Stimulated activated CD8-positive, alpha-beta memory T cell treated with anti-CD3 and anti-CD28 coated beads, Interleukin-15, amount 100 ng/mL, for 24 hours (primary cell): ENCODE measurements at regions not wholly inside any gene's neighbourhood (a gene's known extent, or its start where the extent isn't known, plus 50 kb on each side); places are given as distances from the start of the nearest gene placed in this dataset.

Source experiments
- DNase-seq: peaks from one replicate; pipeline ENCODE4 v3.0.0-alpha.2; 2020; ENCODE audit warnings: low read depth

DNA sequence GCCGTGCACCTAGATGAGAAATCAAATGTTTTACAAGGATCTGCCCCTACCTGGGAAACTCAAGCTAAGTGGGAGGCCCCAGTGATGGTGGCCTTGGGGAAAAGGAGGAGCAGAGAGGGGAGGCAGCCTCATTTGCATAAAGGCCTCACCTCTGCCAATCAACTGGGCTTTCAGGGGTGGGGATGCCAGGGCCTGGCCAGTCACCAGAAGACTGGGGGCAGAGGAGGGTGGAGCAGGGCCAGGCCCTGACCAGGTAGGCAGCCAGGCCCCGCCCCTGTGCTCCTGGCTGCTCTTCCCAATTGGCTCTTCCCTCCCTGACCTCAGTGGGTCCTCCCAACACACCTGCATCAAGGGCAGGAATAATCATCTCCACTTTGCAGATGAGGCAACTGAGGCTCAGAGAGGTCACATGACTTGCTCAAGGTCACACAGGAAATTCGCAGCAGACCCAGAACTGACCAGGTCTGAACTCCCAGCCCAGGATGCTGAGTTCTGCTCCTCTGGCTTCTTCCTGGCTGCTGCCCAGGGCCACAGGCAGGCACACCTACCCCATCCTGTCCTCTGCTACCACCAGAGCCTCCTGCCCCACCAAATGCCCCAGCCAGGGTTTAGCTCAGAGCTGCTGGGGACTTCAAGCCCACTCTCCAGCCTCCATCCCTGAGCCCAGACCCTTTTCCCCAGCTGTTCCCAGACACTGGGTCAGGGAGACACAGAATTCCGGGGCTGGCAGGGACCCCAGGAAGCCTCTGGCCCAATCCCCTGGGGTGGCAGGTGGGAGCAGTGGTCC is 677.9 kb downstream of the MATN1 start:
- no peak for DNase-seq

DNA sequence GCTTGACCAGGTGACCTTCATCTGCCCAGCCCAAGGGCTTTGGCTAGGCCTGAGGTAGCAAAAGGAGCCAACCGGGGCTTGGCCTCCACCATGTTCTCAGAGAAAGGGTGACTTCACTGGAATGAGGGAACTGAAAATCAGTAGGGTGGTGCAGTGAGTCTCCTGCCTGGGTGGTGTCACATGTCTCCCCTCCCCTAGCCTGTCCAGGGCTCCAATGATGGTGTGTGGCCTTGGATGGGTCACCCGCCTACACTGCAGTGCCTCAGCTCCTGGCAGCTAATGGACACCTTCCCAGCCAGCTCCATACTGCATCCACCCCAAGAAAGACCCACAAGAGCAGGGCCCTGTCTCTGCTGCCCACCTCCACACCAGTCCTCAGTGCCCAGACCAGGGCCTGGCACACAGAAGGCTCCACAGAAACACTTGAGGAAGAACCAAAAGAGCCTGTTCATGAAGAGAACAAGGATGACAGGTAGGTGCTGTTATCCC is 678.7 kb downstream of the MATN1 start:
- DNase-seq, result no peak

DNA sequence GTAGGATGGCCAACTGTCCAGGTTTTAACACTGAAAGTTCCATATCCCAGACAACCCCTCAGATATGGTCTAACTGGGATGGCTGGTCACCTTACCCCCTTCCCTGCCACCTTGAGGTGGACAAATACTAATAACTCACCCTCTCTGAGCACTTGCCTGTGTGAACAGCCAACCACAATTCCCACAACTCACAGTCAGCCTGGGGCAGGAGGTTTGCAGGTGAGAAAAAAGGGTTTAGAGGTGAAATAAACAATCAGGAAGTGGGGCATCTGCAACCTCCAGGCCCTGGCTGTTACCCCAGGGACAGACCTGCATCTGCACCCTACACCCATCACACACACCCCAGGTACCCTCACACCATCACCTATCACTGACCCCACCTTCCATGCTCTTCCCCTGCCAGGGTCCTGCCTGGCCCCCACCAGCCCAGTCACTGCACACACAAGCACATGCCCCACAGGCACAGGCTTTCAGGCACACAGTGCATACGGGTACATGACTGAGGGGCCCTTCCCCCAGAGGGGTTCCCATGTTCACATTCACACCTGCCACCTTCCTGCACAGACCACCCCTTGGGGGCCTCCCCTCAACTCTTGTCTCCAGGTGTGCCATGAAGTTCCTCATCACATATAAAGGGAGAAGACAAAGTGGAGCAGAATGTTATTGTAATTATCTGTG is 679.5 kb downstream of the MATN1 start:
- no peak for DNase-seq

DNA sequence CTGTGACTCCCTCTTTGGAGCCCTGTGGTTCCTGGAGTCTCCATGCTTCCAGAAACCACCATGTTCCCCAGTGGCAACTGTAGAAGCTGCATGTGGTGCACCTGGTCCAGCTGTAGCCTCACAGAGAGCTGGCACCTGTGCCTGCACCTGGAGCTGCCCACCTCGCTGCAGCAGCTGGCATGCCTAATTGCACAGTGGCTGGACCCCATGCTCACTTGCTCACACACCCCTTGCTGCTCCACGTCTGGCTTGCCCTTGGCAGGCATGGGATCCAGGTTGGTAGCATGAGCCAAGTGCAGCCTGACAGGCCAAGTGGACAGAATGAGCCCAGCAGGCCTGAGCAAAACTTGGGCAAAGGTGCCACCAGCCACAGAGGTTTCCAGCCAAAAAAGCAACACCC is 680.1 kb downstream of the MATN1 start:
- no peak for DNase-seq

DNA sequence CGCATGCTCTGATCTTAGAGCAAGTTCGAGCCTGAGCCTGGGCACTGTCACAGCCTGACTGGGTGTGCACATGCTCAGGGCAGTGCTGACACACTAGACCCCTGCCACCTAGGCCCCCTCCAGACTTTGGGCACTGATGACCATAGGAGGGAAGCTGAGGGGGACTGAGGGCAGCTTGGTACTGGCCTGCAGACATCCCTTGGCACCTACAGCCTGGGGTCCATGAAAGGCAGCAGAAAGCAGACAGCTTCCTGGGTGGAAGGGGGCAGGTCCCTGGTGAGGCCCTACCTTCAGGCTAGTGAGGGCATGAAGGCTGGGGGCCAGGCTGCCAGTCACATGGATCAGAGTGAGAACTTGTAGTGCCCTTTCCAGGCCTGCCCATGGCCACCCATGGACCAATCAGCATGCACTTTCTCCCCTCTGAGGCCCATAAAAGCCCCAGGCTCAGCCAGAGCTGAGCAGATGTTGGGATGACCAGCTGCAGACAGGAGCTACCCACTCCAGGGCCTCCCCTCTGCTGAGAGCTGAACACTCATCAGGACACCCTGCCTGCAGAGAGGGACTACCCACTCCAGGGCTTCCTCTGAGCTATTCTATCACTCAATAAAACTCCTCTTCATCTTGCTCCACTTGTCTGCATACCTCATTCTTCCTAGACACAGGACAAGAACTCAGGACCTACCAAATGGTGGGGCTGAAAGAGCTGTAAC is 680.8 kb downstream of the MATN1 start:
- DNase-seq, result no peak

DNA sequence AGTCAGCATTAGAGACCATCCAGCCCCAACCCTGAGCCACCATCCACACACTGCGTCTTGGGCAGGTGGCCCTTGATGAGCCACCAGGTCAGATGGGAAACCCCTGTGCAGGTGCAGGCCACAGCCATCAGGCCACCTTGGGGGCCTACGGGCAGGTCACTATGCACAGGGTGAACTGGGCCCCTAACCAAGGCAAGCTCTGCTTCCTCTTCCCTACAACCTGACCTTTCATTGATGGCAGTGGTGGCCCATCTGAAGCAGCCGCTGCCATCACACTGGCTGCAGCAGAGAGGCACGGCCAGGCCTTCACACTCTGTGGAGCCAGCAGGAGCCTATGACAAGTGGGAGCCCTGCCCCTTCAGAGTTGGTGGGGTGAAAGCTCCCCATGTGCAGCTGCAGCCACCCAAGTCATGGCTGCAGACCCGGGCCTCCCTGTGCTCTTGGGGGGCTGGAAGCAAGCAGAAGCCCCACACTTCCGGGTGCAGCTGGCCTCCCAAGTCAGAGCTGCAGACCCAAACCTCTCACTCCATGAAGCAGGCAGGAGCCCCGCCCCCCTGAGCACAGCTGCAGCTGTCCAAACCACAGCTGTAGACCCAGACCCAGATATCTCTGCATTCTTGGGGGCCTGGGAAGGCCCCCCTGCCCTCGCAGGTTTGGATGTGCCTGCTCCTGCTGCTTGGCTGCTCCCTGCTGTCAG is 681.5 kb downstream of the MATN1 start:
- no peak for DNase-seq

DNA sequence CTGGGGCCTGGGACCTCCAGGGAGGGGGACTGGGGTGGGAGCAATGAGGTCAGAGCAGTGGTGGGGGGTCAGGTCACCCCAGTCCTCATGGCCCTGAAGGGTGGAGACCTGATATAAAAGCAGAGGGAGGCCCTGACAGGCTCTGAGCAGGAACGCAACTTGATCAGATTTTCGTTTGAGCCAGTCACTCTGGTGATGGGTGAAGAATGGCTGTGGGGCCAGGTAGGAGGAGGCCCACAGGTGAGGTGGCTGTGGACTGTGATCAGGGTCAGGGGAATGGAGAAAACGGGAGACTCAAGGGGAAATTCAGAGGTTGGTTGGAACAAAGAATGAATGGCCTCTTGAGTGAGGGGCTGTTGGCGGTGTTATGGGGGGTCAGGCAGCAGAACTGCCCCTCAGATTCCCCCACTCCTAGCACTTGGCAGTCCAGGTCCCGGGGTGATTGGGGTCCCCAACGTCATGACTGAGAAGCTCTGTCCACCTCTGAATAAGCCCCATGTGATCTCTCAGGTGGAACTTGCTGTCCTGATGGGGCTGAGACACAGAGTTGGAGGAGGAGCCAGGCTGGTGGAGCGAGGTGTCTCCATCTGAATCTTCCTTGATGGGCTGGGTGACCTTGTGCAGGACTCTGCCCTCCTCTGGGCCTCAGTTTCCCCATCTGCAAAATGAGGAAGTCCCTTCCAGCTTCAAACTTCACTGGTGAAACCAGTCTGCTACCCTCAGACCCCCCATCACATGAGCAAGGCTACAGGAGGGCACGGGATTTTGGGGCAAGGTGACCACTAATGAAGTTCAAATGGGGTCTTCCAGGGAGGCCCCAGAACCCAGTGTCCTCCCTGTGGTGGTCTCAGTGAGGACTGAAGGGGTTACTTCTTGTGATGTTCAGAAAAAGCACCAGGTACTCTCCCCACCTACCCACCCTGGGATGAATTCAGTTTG is 683.0 kb downstream of the MATN1 start:
- no peak for DNase-seq

DNA sequence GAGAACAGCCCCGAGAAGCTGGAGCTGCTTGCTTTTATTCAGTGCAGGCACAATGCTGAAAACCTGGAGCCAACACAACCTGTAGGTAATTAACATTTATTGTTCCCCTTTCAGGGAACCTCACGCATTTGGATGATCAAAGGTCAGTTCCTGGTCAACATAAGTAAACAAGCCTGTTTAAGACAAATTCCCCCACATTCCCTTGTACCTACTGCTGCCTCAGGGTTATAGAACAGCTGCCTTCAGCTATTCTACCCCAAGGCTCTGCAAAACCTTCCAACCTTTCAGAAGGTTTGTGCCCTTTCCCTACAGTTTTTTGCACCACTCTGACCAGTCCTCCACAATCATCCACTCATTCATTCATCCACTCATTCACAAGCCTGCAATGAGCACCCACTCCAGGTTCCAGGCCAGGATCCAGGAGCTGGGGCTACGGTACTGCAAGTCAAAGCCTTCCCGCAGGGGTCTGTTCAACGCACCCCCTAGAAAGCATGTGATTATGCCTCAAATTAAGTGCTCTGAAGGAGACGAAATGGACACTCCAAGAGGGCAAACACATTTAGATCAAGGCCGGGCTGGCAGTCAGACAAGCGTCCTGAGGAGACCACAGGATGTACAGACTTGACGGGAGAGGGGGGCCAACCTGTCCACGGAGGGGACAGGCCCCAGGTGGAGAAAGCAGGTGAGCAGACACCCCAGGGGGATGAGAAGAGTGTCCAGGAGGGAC is 683.9 kb downstream of the MATN1 start:
- no peak for DNase-seq

DNA sequence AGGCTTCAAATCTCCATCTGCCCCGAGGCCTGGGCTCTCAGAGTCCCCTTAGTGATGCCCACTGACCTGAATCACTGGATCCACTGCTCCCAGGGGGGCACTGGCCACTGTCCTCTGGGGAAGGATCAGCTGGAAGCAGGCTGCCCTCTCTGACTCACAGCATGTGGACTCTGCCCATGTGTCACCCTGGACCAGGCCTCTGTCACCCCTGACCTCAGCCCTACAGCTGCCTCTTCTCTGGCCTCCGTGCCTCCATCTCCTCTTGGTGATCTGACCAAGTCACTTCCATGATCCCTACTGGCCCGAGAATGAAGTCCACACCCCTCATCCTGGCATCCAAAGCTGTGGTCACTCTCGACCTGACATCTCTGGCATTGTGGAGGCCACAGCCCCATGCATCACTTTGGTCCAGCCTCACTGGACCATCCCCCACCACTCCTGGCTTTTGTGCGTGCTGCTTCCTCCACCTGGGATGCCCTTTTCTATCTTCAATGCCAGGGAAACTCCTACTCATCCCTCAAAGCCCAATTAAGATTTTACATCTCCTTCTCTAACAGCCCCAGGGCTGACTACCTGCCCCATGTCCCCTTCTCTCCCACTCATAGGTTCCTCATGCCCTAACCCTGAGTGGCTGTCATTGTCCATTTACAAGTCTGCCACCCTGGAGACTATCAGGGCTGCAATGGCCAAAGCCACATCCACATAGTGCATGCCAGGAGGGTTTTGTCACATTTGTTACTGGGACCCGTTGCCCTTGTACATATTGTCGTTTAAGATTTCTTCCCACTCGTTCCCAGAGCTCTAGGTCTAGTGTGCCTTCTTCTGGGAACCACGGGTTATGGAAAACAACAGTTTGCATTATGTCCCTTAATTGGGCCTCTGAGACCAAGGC is 685.0 kb downstream of the MATN1 start:
- DNase-seq, result no peak

DNA sequence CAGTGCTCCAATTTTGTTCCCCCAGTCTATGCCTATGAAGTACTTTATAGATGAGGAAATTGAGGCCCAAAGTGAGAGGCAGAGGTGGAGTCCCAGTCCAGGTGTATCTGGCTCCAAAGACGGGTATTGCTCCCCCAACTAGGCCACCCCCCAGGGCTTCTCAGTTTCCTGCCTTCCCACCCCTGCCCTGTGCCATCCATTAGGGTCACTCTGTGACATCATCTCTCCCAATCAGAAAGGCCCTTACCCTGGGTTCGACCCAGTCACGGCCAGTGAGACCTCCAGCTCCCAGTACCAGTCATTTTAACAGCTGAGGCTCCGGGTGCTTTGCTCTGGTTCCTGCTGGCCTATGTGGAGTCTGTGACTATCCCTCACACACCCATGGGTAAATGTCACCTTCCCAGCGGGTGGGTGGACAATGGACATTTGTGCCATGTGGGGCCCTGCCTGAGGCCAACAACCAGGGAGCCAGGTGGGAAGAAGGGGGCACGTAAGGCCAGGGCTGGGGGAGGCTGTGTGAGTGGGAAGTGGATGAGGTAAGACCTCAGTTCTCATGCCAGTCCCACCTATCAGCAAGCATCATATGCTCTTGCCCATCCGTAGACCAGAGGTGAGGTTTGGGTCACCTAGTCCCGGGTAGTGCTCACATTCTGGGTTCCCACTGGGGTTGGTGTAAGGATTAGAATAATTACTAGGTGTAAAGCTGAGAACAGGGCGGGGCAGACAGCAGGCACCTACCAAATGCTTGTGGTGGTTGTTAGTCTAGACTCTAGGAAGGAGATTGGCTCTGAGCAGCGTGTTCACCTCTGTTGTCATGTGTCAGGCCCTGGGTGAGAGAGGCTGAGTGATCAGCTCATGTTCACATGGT is 685.9 kb downstream of the MATN1 start:
- DNase-seq, result no peak

DNA sequence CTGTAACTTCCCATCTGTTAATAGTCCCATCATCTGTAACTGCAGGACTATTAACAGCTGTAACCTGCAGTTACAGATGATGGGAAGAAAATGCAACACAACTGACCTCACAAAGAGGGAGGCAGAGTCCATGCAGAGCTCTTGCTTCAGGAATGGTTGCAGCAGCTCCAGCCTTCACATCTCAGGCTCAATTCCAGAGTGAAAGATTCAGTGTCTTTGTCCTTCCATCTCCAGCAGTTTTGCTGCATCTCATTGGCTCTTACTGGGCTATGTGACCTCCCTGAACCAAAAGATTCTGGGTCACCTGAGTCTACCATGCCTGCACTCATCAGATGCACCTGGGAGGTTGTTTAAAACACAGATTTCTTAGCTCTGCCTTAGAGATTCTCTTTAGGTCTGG is 686.7 kb downstream of the MATN1 start:
- no peak for DNase-seq

DNA sequence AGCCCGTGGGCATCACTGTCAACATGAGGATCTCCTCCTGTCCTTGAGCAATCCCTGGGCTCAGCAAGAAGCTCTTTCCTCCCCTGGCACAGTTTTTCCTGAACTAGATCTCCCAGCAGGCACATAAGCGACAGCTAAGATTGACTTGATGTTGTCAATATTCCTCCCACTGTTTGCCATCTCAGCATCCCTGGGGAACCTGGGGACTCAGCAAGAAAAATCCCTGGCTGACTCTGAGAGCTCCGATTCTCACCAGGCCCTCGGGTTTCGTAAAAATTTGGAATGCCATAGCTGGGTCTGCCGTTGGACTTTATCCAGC is 687.2 kb downstream of the MATN1 start:
- no peak for DNase-seq

DNA sequence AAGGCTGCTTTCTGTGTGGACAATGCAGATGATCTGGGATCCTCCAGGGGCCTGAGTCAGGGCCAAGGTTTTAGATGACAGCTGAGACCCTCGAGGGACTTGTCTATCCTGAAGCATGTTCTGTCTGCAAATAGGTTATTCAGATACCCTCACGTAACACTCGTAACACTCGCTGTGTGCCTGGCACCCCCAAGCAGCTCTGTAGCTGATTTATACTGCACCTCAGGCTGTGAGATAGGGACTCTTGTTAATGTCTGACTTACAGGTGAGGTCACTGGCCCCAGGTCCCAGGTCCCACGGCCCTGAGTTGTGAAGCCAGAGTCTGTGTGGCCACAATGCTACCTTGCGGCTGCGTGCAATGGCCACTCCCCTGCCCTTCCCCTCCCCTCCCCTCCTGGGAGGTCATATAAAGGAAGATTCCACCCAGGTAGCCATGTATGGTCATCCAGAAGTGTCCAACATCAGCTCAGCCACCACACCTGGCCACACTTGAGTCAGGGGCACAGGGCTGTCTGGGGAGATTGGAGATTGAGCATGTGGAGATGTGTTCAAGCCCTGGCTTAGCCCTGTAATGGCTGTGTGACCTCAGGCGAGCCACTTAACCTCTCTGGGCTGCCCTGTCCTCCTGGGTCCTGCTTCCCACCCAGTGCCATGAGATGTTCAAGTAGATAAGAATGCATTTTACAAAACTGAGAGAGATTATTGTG is 687.7 kb downstream of the MATN1 start:
- no peak for DNase-seq

DNA sequence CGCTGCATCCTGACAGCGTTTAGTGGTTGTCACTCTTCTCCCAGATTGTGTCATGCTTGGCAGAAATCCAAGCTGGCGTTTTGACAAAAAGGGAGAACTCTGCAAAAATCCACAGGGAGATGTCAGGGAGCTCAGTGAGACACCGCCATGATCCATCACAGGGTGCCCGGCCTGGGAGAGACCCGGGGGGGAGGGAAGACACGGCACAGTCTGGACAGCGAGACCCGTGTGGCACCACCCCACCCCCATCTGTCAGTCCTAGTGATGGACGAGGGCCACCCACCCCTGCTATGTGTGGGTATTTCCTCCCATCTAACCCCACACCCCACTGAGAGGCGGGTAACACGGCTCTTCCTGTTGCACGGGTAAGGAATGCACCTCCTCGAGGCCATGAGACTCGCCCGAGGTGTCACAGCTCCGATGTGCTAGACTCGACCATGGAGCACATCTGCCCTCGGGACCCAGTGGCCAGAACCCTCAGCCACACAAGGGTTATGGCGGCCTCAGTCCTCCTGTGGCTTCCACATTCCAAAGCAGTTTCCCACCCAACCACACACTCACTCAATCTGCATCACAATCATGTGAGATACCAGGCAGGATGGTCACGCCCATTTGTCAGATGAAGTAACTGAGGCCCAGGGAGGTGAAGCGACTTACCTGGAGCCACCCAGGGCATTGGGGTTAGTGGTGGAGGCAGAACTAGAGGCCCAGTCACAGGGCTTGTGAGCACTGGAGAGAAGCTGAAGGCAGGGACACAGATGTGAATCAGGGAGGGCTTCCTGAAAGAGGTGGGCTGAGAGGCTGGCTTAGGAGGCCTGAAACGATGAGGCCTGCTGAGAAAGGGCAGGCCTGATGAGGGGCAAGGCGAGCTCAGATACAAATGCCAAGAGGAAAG is 688.5 kb downstream of the MATN1 start:
- DNase-seq, result no peak

DNA sequence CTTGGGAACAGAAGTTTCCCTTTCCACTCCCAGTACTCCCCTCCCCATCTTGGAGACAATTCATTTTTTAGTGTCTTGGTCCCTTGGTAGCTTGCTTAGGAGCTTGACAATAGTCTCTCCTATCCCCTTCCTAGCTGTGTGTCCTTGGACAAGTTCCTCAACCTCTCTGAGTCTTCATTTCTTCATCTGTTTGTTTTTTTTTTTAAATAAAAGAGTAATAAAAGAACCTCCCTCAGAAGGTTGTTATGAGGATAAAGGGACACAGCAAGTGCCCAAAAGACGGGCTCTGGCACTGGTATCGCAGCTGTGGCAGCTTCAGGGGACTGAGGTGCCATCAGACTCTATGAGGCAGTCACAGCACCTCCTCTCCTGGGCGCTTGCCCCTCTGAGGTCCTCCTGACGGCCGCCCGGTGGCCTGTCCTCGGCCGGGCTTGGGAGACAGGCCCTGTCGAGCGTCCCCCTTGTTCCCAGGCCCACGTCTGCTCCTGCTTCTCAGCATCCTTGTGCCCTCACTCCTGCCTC is 689.2 kb downstream of the MATN1 start:
- no peak for DNase-seq

DNA sequence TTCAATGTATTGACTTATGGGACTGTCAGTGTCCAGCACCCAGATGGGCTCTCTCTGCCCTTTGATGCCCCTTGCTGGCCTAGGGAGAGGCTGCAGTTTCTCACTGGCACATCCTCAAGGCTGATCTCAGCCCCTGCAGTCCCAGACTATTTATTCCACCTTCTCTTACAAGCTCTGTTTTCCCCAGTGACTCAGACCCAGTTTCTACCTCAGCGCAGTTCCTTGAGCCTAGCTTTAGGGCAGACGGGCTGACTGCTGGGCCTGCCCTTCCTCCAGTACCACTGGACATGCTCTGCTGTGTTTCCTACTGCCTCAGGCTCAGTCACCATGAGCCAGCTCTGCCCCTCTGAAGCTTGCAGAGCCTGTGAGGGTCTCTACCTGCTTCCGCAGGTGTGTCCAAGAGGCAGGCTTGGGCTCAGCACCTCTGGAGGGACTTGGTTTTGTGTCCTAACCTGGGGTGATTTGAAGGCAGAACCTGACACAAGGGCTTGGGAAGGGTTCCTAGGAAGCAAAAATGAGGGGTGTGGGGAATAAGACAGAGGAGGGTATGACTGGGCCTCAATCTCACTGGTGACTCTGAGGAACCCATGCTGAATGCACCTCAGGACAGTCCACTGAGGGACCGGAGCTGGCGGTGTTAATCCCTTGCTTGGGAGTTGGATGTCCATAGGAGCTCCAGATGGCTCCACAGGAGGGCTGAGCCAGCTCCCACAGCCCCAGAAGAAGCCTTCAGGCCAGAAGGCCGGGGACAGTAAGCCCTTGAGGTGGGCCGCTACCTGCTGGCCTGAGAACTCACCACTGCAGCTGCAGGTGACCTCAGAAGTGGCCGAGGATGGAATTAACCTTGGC is 689.9 kb downstream of the MATN1 start:
- no peak for DNase-seq
